Right lobe of liver (tissue), 4 donors: ENCODE measurements at regions not wholly inside any gene's neighbourhood (a gene's known extent, or its start where the extent isn't known, plus 50 kb on each side); places are given as distances from the start of the nearest gene placed in this dataset.

ENCODE experiments used
- POLR2A ChIP-seq: fragments of 450-650 bp; IDR thresholded peaks from one replicate; pipeline ENCODE4 v1.6.1; 2017; ENCODE audit warnings: antibody characterized with exemption, mild to moderate bottlenecking
- TF ChIP-seq, protein P1 (sequence below), 4 donors: fragments of 200-600 bp in 3 of 4; fragments of 450-650 bp in 1 of 4; IDR thresholded peaks; one replicate each; pipeline versions ENCODE4 v1.5.1 to v1.8.0; 2016 to 2022; ENCODE audit warnings: antibody characterized with exemption in 4 of 4, mild to moderate bottlenecking in 2 of 4
- donor health status: DM: no; HTN: no; CAD: no.
- donor health status: DM: no; HTN: no; CAD: no.
- donor health status: DM: no; HTN: yes; CAD: no.

DNA sequence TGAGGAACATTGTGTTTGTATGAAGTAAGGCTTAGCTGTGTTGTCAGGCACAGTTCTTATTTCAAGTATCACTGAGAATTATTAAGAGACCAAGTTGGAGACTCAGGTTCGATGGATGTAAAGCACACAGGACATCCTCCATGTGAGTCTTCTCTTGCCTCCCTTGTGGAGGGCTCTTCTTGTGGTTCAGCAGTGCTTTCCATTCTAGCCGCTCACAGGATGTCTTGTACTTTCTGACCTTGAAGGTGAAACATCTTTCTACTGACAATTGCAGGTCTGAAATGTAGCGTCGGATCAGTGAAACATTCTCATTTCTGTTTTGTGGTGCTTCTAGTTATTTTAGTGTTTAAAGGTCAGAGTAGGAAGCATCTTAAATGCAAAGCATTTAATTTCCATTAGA is 154.6 kb downstream of the HIPK3 start:
- TF ChIP-seq, protein P1, sequence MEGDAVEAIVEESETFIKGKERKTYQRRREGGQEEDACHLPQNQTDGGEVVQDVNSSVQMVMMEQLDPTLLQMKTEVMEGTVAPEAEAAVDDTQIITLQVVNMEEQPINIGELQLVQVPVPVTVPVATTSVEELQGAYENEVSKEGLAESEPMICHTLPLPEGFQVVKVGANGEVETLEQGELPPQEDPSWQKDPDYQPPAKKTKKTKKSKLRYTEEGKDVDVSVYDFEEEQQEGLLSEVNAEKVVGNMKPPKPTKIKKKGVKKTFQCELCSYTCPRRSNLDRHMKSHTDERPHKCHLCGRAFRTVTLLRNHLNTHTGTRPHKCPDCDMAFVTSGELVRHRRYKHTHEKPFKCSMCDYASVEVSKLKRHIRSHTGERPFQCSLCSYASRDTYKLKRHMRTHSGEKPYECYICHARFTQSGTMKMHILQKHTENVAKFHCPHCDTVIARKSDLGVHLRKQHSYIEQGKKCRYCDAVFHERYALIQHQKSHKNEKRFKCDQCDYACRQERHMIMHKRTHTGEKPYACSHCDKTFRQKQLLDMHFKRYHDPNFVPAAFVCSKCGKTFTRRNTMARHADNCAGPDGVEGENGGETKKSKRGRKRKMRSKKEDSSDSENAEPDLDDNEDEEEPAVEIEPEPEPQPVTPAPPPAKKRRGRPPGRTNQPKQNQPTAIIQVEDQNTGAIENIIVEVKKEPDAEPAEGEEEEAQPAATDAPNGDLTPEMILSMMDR (IDR thresholded peaks at IDR 0.05), result no peak
- TF ChIP-seq POLR2A, result no peak
